BJ (cell line): ENCODE measurements at regions not wholly inside any gene's neighbourhood (a gene's known extent, or its start where the extent isn't known, plus 50 kb on each side); places are given as distances from the start of the nearest gene placed in this dataset.

Source experiments
- CTCF ChIA-PET: fragments of 350-600 bp; formaldehyde crosslinking; extraction: SDS; loops from one replicate; lab custom pipeline; 2021; ENCODE audit warnings: antibody characterized with exemption, inconsistent platforms; lab: Yijun Ruan, JAX
- POLR2A ChIA-PET: fragments of 300-600 bp; sonication (Branson Sonifier 250); formaldehyde crosslinking; extraction: SDS; loops from one replicate; lab custom pipeline; 2021; ENCODE audit warnings: antibody characterized with exemption; lab: Charles Lee
- DNase-seq: peaks from one replicate; pipeline ENCODE4 v3.0.0-alpha.2; 2011; ENCODE audit warnings: low read depth
- H3K27me3 ChIP-seq: 2 replicates; pipeline ENCODE4 v1.6.0; 2011; ENCODE audit warnings: low read length; ENCODE audit not compliant: control insufficient read depth, insufficient read depth
- H3K36me3 ChIP-seq: 2 replicates; pipeline ENCODE4 v1.5.1; 2011; ENCODE audit warnings: low read length; ENCODE audit not compliant: control insufficient read depth, insufficient read depth
- H3K4me3 ChIP-seq: 2 replicates; pipeline ENCODE4 v1.5.1; 2011; ENCODE audit warnings: low read depth, mild to moderate bottlenecking, control low read depth, low read length
- TF ChIP-seq, protein P1 (sequence below): IDR thresholded peaks from 2 replicates; pipeline ENCODE4 v1.5.1; 2011; ENCODE audit warnings: low read depth, mild to moderate bottlenecking, control low read depth, inconsistent platforms, low read length, moderate library complexity; ENCODE audit not compliant: insufficient read depth

DNA sequence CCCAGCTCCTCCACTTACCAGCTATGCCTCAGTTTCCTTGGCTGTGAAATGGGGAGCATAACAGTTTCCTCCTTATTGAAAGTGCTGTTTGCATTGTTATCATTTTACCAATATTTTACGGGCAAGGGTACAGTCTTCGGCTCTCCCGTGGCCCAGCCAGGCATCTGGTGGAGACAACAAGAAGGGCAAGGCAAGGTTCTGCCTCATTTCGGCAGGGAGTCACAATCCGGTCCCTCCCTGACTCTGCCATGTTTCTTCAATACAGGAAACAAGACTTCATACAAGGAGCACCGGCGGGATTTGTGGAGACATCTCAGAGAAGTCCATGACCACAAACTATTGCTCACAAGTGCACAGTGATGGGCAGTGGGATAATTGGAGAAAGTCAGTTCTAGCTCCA is 174.0 kb downstream of the FGF18 start:
- POLR2A ChIA-PET, result no interaction called here
- CTCF ChIA-PET, result no interaction called here

DNA sequence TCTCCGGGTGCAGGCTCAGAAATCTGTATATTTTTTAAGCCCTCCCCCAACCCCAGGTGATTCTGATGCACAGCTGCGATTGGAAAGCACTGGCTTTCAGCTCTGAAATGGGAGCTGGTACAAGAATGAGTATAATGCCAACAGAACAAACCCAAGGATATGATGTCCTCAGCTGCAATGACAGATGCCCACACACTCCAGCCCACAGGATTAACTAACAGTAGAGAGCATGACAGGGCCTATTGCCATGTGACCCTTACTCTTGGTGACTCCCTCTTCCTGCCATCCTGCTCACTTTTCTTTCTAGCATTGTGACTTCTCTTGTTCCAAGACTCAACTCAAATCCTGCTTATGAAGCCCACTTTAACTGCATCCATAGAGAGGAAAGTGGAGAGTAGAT is 174.5 kb downstream of the FGF18 start:
- Histone ChIP-seq H3K27me3 (peaks cover 2% of the 10 kb centered on the region; the same call in 1 of the 2 replicates), H3K36me3 (no peaks in the 10 kb centered on the region), H3K4me3 (no peak overlapping the region)
- TF ChIP-seq, protein P1, sequence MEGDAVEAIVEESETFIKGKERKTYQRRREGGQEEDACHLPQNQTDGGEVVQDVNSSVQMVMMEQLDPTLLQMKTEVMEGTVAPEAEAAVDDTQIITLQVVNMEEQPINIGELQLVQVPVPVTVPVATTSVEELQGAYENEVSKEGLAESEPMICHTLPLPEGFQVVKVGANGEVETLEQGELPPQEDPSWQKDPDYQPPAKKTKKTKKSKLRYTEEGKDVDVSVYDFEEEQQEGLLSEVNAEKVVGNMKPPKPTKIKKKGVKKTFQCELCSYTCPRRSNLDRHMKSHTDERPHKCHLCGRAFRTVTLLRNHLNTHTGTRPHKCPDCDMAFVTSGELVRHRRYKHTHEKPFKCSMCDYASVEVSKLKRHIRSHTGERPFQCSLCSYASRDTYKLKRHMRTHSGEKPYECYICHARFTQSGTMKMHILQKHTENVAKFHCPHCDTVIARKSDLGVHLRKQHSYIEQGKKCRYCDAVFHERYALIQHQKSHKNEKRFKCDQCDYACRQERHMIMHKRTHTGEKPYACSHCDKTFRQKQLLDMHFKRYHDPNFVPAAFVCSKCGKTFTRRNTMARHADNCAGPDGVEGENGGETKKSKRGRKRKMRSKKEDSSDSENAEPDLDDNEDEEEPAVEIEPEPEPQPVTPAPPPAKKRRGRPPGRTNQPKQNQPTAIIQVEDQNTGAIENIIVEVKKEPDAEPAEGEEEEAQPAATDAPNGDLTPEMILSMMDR, result no peak
- no peak for DNase-seq
- ChIA-PET CTCF (interaction anchor here (0.7 kb wide), 1 partner anchor 37 kb away, joined by 3 read pairs; no protein-coding TSS in a partner anchor), POLR2A (interaction anchor here (0.6 kb wide), 1 partner anchor 13 kb away, joined by 3 read pairs; no protein-coding TSS in a partner anchor)

More for the DNA sequence above, 174.0 kb downstream of the FGF18 start:
- TF ChIP-seq, protein P1, result no peak
- Histone ChIP-seq H3K36me3 (no peaks in the 10 kb centered on the region), H3K4me3 (no peak overlapping the region), H3K27me3 (peaks cover 2% of the 10 kb centered on the region; the same call in 1 of the 2 replicates)
- DNase-seq, result no peak

DNA sequence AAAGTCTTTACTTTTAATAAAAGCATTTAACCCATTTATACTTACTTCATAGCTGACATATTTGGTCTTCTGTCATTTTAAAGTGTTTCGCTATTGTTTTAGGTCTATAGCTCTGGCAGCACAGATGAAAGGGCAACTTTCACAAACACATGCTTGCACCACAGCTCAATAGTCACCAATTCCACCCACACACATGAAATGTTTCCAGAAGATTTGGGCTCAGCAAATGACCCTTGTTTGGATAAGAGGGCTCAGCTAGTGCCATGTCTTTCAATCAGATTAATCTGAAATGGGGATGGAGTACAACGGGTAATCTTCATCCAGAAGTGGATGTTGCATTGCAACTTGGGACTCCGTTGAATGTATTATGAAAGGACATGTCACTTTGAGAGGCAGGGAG is 176.0 kb downstream of the FGF18 start:
- TF ChIP-seq, protein P1, result no peak
- CTCF ChIA-PET, result interaction anchor here (0.7 to 0.8 kb wide), 2 partner anchors 8 to 13 kb away, joined by 3 to 4 read pairs; no protein-coding TSS in a partner anchor

DNA sequence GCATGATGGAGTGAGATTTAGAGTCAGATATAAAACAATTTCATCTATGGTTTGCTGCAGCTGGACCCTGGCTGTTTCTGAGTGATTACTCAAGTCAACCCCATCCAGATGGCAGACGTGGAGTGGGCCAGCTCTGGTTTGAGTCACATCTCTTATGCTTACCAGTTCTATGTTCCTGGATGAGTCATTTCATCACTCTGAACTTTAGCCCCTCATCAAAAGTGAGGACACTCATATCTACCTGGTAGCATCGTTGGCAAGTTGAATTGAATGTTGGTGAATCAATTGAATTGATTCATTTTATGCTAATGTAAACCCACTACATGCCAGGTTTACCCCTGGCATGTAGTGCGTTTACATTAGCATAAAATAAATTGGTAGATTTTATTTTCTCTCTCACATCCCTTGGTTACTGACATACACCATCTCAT is 176.4 kb downstream of the FGF18 start:
- POLR2A ChIA-PET, result interaction anchor here (0.7 kb wide), 1 partner anchor 212 kb away, joined by 8 read pairs; no protein-coding TSS in a partner anchor

More for the DNA sequence above, 176.0 kb downstream of the FGF18 start:
- Histone ChIP-seq H3K27me3 (peaks cover 4% of the 10 kb centered on the region), H3K4me3 (no peak overlapping the region), H3K36me3 (no peaks in the 10 kb centered on the region)
- no peak for DNase-seq
- POLR2A ChIA-PET, result interaction anchor here (0.6 to 0.7 kb wide), 2 partner anchors 58 to 213 kb away, joined by 3 to 8 read pairs; no protein-coding TSS in a partner anchor

DNA sequence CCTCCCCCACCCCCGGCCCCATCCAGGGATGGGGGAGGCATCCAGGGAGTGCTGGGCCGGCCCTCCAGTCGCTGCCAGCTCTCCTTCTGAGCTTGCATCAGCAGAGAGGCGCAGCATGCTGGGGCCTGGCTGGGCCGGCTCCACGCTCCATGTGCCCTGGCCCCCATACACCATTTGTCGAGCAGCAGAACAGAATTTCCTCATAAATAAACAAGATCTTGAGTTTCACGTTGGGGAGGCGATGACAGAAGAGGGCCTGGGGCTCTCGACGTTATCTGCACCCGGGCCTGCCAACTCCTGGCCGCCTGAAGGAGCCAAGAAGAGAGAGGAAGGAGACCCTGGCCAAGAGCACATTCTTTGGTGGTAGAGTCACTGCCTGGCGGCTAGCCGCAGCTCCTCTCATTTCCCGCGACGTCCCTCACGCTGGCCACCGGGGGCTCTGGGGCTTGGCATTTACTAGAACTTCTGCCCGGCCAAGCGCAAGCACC is 177.0 kb downstream of the FGF18 start:
- TF ChIP-seq, protein P1, result no peak
- Histone ChIP-seq H3K36me3 (no peaks in the 10 kb centered on the region), H3K4me3 (no peak overlapping the region), H3K27me3 (peaks cover 6% of the 10 kb centered on the region)
- ChIA-PET POLR2A (no interaction called here), CTCF (interaction anchor here (1.6 kb wide), 1 partner anchor 177 kb away, joined by 3 read pairs; the partner anchor contains the start of gene FGF18)
- peak; percentile 21 for DNase-seq

More for the DNA sequence above, 176.4 kb downstream of the FGF18 start:
- Histone ChIP-seq H3K4me3 (no peak overlapping the region), H3K27me3 (peaks cover 6% of the 10 kb centered on the region), H3K36me3 (no peaks in the 10 kb centered on the region)
- TF ChIP-seq, protein P1, result no peak
- peak; percentile 5 for DNase-seq
- CTCF ChIA-PET, result interaction anchor here (0.7 to 0.8 kb wide), 2 partner anchors 8 to 13 kb away, joined by 3 to 4 read pairs; no protein-coding TSS in a partner anchor
